ENCODE measurements at regions not wholly inside any gene's neighbourhood (a gene's known extent, or its start where the extent isn't known, plus 50 kb on each side); places are given as distances from the start of the nearest gene placed in this dataset.

DNA sequence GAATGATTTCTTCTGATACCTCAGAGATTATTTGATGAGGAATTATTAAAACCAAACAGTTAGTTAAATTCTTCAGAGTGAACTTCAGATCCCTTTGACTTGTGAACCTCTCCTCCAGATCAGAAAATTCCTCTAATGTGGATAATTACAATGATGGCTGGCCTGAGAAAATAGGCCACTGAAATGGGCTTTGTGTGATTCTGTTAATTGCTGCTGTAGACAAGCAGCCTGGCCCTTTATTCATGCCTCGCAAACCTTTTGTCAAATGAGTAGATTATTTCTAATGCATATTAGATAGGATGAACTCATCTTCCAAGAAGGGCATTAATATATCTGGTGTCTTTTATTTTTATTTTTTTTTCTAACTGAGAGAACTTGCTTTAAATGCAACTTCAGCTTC lies 855.2 kb downstream of the TLE4 start:
- no peaks in the 10 kb centered on the region for H3K9me2 ChIP-seq (ENCODE audit: insufficient read depth)
- ChIA-PET POLR2A (ENCODE audit: unreplicated experiment) (no interaction called here), CTCF (no interaction called here)
- no peak overlapping the region for H2AFZ ChIP-seq
- no peak for TF ChIP-seq EZH2 (IDR thresholded peaks at IDR 0.05; ENCODE audit: low read depth)
- no peaks in the 10 kb centered on the region for H3K79me2 ChIP-seq (ENCODE audit: low read depth)
- no peaks in the 10 kb centered on the region for H4K20me1 ChIP-seq (ENCODE audit: insufficient read depth)
- H3K4me2 ChIP-seq = no peak overlapping the region
- H3K4me3 ChIP-seq = no peak overlapping the region
- no TSS peak for BruUV-seq (replicated peaks)
- intact Hi-C loops (cut with micrococcal nuclease; ENCODE audit: unreplicated experiment) = no loop called here
- DNase-seq = no peak
- no peaks in the 10 kb centered on the region for H3K9me3 ChIP-seq (ENCODE audit: insufficient read depth, low read depth)
- H3K4me1 ChIP-seq (replicated peaks; ENCODE audit: insufficient read depth) = no peaks in the 10 kb centered on the region
- no peak overlapping the region for H3K27ac ChIP-seq
- no peaks in the 10 kb centered on the region for H3K27me3 ChIP-seq (ENCODE audit: insufficient read depth, low read depth)
- H3F3A ChIP-seq (ENCODE audit: insufficient read depth, low read depth) = no peaks in the 10 kb centered on the region
- H3K36me3 ChIP-seq (ENCODE audit: low read depth) = no peaks in the 10 kb centered on the region

DNA sequence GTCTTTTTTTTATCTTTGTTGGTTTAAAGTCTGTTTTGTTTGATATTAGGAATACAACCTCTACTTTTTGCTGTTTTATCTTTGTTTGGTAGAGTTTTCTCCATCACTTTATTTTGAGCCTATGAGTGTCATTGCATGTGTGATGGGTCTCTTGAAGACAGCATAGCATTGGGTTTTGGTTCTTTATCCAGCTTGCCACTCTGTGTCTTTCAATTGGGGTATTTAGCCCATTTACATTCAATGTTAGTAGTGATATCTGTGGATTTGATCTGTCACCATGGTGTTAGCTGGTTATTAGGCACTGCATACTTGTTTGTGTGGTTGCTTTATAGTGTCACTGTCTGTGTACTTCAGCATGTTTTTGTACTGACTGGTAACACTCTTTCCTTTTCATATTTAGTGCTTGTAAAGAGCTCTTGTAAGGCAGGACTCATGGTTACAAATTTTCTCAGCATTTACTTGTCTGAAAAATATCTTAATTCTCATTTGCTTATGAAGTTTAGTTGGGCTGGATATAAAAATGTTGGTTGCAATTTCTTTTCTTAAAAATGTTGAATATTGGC lies 845.5 kb downstream of the TLE4 start:
- Histone ChIP-seq H3K36me3 (ENCODE audit: low read depth) (no peaks in the 10 kb centered on the region), H3K79me2 (ENCODE audit: low read depth) (no peaks in the 10 kb centered on the region), H3K27ac (no peak overlapping the region), H4K20me1 (ENCODE audit: insufficient read depth) (no peaks in the 10 kb centered on the region), H3K4me3 (no peak overlapping the region), H3K4me1 (replicated peaks; ENCODE audit: insufficient read depth) (no peaks in the 10 kb centered on the region), H3K9me2 (ENCODE audit: insufficient read depth) (no peaks in the 10 kb centered on the region), H3K4me2 (no peak overlapping the region), H3F3A (ENCODE audit: insufficient read depth, low read depth) (no peaks in the 10 kb centered on the region), H3K27me3 (ENCODE audit: insufficient read depth, low read depth) (no peaks in the 10 kb centered on the region), H2AFZ (no peak overlapping the region), H3K9me3 (ENCODE audit: insufficient read depth, low read depth) (no peaks in the 10 kb centered on the region; the same call in 1 of the 2 replicates)
- intact Hi-C loops (cut with micrococcal nuclease; ENCODE audit: unreplicated experiment) = no loop called here
- BruUV-seq (replicated peaks) = no TSS peak
- ChIA-PET CTCF (no interaction called here), POLR2A (ENCODE audit: unreplicated experiment) (no interaction called here)
- no peak for DNase-seq
- TF ChIP-seq, protein P1, sequence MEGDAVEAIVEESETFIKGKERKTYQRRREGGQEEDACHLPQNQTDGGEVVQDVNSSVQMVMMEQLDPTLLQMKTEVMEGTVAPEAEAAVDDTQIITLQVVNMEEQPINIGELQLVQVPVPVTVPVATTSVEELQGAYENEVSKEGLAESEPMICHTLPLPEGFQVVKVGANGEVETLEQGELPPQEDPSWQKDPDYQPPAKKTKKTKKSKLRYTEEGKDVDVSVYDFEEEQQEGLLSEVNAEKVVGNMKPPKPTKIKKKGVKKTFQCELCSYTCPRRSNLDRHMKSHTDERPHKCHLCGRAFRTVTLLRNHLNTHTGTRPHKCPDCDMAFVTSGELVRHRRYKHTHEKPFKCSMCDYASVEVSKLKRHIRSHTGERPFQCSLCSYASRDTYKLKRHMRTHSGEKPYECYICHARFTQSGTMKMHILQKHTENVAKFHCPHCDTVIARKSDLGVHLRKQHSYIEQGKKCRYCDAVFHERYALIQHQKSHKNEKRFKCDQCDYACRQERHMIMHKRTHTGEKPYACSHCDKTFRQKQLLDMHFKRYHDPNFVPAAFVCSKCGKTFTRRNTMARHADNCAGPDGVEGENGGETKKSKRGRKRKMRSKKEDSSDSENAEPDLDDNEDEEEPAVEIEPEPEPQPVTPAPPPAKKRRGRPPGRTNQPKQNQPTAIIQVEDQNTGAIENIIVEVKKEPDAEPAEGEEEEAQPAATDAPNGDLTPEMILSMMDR (conservative IDR thresholded peaks at IDR 0.05) = no peak

DNA sequence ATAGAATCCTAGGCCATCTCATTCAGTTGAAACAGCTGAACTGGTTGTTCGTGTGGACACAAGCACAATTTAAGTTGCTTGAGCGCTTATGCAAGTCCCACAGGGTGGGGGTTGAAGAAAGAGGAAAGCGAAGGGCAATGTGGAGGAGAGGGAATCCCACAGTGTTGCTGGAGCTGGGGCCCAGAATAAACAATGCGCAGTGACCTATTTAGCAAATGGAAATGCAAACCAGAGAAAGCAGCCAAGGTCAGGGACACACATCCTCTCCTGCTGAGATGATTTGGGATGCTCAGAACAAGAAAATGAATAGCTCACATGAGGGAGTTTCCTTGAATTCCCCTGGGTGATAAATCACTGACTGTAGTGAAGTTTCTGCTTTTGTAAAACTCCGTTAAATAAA lies 838.3 kb downstream of the TLE4 start:
- Histone ChIP-seq H3K4me3 (no peak overlapping the region), H3K27ac (no peak overlapping the region), H3K27me3 (ENCODE audit: insufficient read depth, low read depth) (no peaks in the 10 kb centered on the region), H2AFZ (no peak overlapping the region), H3K4me2 (no peak overlapping the region), H3K9me2 (ENCODE audit: insufficient read depth) (no peaks in the 10 kb centered on the region), H3K9me3 (ENCODE audit: insufficient read depth, low read depth) (no peaks in the 10 kb centered on the region), H3K36me3 (ENCODE audit: low read depth) (no peaks in the 10 kb centered on the region), H3K79me2 (ENCODE audit: low read depth) (no peaks in the 10 kb centered on the region), H3K4me1 (replicated peaks; ENCODE audit: insufficient read depth) (no peaks in the 10 kb centered on the region), H4K20me1 (ENCODE audit: insufficient read depth) (no peaks in the 10 kb centered on the region), H3F3A (ENCODE audit: insufficient read depth, low read depth) (no peaks in the 10 kb centered on the region)
- TF ChIP-seq EZH2 (IDR thresholded peaks at IDR 0.05; ENCODE audit: low read depth) = no peak
- TF ChIP-seq, protein P1 (conservative IDR thresholded peaks at IDR 0.05) = no peak
- CTCF ChIA-PET = no interaction called here
- POLR2A ChIA-PET (ENCODE audit: unreplicated experiment) = no interaction called here
- intact Hi-C loops (cut with micrococcal nuclease; ENCODE audit: unreplicated experiment) = no loop called here
- no TSS peak for BruUV-seq (replicated peaks)
- no peak for DNase-seq

DNA sequence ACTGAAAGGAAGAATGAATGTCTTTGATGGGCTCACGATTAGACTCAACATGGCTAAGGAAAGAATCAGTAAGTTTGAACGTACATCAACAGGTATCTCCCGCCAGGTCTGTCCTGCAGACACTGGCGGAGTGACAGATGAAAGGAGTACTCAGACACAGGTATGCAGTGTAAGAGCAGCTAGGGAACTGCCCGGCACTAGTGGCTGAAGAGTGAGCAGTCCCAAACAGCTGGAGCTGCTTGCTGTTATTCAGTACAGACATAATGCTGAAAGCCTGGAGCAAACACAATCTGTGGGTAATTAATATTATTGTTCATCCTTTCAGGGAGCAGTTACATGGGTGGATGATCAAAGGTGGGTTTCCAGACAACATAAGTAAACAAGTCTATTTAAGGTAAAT lies 835.5 kb downstream of the TLE4 start:
- Histone ChIP-seq H3K27me3 (ENCODE audit: insufficient read depth, low read depth) (no peaks in the 10 kb centered on the region), H2AFZ (no peak overlapping the region), H3F3A (ENCODE audit: insufficient read depth, low read depth) (no peaks in the 10 kb centered on the region), H3K4me1 (replicated peaks; ENCODE audit: insufficient read depth) (no peaks in the 10 kb centered on the region), H3K9me2 (ENCODE audit: insufficient read depth) (no peaks in the 10 kb centered on the region), H3K4me3 (no peak overlapping the region), H3K4me2 (no peak overlapping the region), H3K36me3 (ENCODE audit: low read depth) (no peaks in the 10 kb centered on the region), H3K79me2 (ENCODE audit: low read depth) (no peaks in the 10 kb centered on the region), H3K9me3 (ENCODE audit: insufficient read depth, low read depth) (no peaks in the 10 kb centered on the region), H4K20me1 (ENCODE audit: insufficient read depth) (no peaks in the 10 kb centered on the region), H3K27ac (no peak overlapping the region)
- POLR2A ChIA-PET (ENCODE audit: unreplicated experiment) = no interaction called here
- no peak for TF ChIP-seq EZH2 (IDR thresholded peaks at IDR 0.05; ENCODE audit: low read depth)
- TF ChIP-seq, protein P1 (conservative IDR thresholded peaks at IDR 0.05) = no peak
- CTCF ChIA-PET = no interaction called here
- no peak for DNase-seq
- BruUV-seq (replicated peaks) = no TSS peak
- intact Hi-C loops (cut with micrococcal nuclease; ENCODE audit: unreplicated experiment) = no loop called here
